ENCODE measurements at regions not wholly inside any gene's neighbourhood (a gene's known extent, or its start where the extent isn't known, plus 50 kb on each side); places are given as distances from the start of the nearest gene placed in this dataset.

- DNase-seq (no peak), ATAC-seq (no peak)
- no peaks in the 10 kb centered on the region for H3K9me3 ChIP-seq
- TF ChIP-seq, protein P1, sequence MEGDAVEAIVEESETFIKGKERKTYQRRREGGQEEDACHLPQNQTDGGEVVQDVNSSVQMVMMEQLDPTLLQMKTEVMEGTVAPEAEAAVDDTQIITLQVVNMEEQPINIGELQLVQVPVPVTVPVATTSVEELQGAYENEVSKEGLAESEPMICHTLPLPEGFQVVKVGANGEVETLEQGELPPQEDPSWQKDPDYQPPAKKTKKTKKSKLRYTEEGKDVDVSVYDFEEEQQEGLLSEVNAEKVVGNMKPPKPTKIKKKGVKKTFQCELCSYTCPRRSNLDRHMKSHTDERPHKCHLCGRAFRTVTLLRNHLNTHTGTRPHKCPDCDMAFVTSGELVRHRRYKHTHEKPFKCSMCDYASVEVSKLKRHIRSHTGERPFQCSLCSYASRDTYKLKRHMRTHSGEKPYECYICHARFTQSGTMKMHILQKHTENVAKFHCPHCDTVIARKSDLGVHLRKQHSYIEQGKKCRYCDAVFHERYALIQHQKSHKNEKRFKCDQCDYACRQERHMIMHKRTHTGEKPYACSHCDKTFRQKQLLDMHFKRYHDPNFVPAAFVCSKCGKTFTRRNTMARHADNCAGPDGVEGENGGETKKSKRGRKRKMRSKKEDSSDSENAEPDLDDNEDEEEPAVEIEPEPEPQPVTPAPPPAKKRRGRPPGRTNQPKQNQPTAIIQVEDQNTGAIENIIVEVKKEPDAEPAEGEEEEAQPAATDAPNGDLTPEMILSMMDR (IDR thresholded peaks at IDR 0.05 in 4 of 5, conservative IDR thresholded peaks at IDR 0.05 in 1 of 5): no peak
- no peak for TF ChIP-seq POLR2A (IDR thresholded peaks at IDR 0.05)
- intact Hi-C loops (cut with DNase I; ENCODE audit: low total_unique reads): no loop called here
- no peaks in the 10 kb centered on the region for H3K27me3 ChIP-seq
- no peaks in the 10 kb centered on the region for H3K4me1 ChIP-seq
- no peaks in the 10 kb centered on the region for H3K36me3 ChIP-seq
- in situ Hi-C loops (cut with MboI; ENCODE audit: low sequenced_read_pairs in 4 of 4): no loop called here
- H3K4me3 ChIP-seq: no peak overlapping the region
- no peak overlapping the region for H3K27ac ChIP-seq
These were observed 258.2 kb upstream of the HSF2 start for GRCh38 chr6:122141246-122141645.

GRCh38 chr6:122143813-122144601, 255.4 kb upstream of the HSF2 start:
- no peak overlapping the region for H3K27ac ChIP-seq
- no peaks in the 10 kb centered on the region for H3K36me3 ChIP-seq
- no peaks in the 10 kb centered on the region for H3K4me1 ChIP-seq
- no peaks in the 10 kb centered on the region for H3K9me3 ChIP-seq
- intact Hi-C loops (cut with DNase I; ENCODE audit: low total_unique reads) (no loop called here), in situ Hi-C loops (cut with MboI; ENCODE audit: low sequenced_read_pairs in 4 of 4) (no loop called here)
- DNase-seq (no peak), ATAC-seq (no peak)
- no peak overlapping the region for H3K4me3 ChIP-seq
- no peaks in the 10 kb centered on the region for H3K27me3 ChIP-seq
- no peak for TF ChIP-seq POLR2A (IDR thresholded peaks at IDR 0.05)
- TF ChIP-seq, protein P1 (IDR thresholded peaks at IDR 0.05 in 4 of 5, conservative IDR thresholded peaks at IDR 0.05 in 1 of 5): no peak

DNA sequence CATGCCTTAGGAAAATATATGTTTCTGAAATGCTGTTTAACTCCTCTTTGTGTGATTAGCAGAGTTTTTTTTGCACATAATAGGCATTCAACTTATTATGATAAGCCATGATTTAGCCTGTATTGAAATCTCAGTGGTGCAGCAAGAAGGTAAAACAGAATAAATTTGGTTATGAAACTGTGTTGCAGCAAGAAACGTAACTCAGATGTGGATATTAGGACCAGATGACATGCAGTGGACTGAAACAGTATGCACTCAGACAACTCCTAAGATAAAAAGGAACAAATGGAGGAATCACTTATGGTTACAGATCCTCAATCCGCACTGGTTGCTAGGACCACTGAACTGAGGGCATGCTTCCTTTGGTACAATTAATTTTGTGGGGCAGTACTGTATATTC, 254.2 kb upstream of the HSF2 start:
- intact Hi-C loops (cut with DNase I; ENCODE audit: low total_unique reads): no loop called here
- ATAC-seq: no peak

GRCh38 chr6:122145741-122146240, 253.7 kb upstream of the HSF2 start:
- in situ Hi-C loops (cut with MboI; ENCODE audit: low sequenced_read_pairs in 4 of 4): no loop called here
- intact Hi-C loops (cut with DNase I; ENCODE audit: low total_unique reads): no loop called here
- no peaks in the 10 kb centered on the region for H3K27me3 ChIP-seq
- no peaks in the 10 kb centered on the region for H3K4me1 ChIP-seq
- TF ChIP-seq POLR2A (IDR thresholded peaks at IDR 0.05): no peak
- TF ChIP-seq, protein P1 (IDR thresholded peaks at IDR 0.05 in 4 of 5, conservative IDR thresholded peaks at IDR 0.05 in 1 of 5): no peak
- no peak overlapping the region for H3K4me3 ChIP-seq
- DNase-seq (no peak), ATAC-seq (no peak)
- H3K9me3 ChIP-seq: no peaks in the 10 kb centered on the region
- H3K27ac ChIP-seq: no peak overlapping the region
- H3K36me3 ChIP-seq: no peaks in the 10 kb centered on the region

More for the DNA sequence above, 254.2 kb upstream of the HSF2 start:
- Histone ChIP-seq H3K27ac (no peak overlapping the region), H3K4me1 (no peaks in the 10 kb centered on the region), H3K4me3 (no peak overlapping the region), H3K9me3 (no peaks in the 10 kb centered on the region), H3K27me3 (no peaks in the 10 kb centered on the region), H3K36me3 (no peaks in the 10 kb centered on the region)
- DNase-seq: no peak
- in situ Hi-C loops (cut with MboI; ENCODE audit: low sequenced_read_pairs in 4 of 4): no loop called here
- no peak for TF ChIP-seq POLR2A (IDR thresholded peaks at IDR 0.05)
- TF ChIP-seq, protein P1 (IDR thresholded peaks at IDR 0.05 in 4 of 5, conservative IDR thresholded peaks at IDR 0.05 in 1 of 5): no peak
